Testis (tissue), 2 donors: ENCODE measurements at regions not wholly inside any gene's neighbourhood (a gene's known extent, or its start where the extent isn't known, plus 50 kb on each side); places are given as distances from the start of the nearest gene placed in this dataset.

Source experiments
- DNase-seq: peaks from one replicate; pipeline ENCODE4 v3.0.0-alpha.2; 2019
- H3K27ac ChIP-seq, 2 donors: fragments of 200-600 bp; sonication (generic); one replicate each; pipeline ENCODE4 v1.5.1; 2019
- H3K27me3 ChIP-seq: fragments of 200-600 bp; sonication (generic); one replicate; pipeline ENCODE4 v1.5.1; 2019
- H3K36me3 ChIP-seq: fragments of 200-600 bp; sonication (generic); one replicate; pipeline ENCODE4 v1.5.1; 2017; ENCODE audit warnings: low read depth; ENCODE audit errors: missing control alignments
- H3K4me1 ChIP-seq: fragments of 200-600 bp; sonication (generic); one replicate; pipeline ENCODE4 v1.5.1; 2019
- H3K4me3 ChIP-seq, 2 donors: fragments of 200-600 bp; sonication (generic); one replicate each; pipeline ENCODE4 v1.5.1; 2017 to 2019
- H3K9me3 ChIP-seq: fragments of 200-600 bp; sonication (generic); one replicate; pipeline ENCODE4 v1.5.1; 2017
- CTCF ChIP-seq, 3 experiments: fragments of 450-650 bp in 2 of 3; fragments of 200-600 bp in 1 of 3; sonication (generic) in 1 of 3; IDR thresholded peaks; one replicate each; pipeline ENCODE4 v1.5.1; 2016 to 2019; ENCODE audit warnings: antibody characterized with exemption in 3 of 3, mild to moderate bottlenecking in 2 of 3, moderate library complexity in 1 of 3
- POLR2A ChIP-seq: fragments of 450-650 bp; IDR thresholded peaks from one replicate; pipeline ENCODE4 v1.6.1; 2017; ENCODE audit warnings: antibody characterized with exemption, mild to moderate bottlenecking, moderate library complexity
- WGBS, 2 donors: methylation state at CpG; one replicate each; pipeline ENCODE4 v1.1.5; 2018; 5-methylcytosine and 5-hydroxymethylcytosine counted together
- intact Hi-C: fragments of 100-400 bp; cut with DNase I; formaldehyde crosslinking; loops from one replicate; pipeline ENCODE4 v1.15.1; 2023; ENCODE audit warnings: low total_unique reads

DNA sequence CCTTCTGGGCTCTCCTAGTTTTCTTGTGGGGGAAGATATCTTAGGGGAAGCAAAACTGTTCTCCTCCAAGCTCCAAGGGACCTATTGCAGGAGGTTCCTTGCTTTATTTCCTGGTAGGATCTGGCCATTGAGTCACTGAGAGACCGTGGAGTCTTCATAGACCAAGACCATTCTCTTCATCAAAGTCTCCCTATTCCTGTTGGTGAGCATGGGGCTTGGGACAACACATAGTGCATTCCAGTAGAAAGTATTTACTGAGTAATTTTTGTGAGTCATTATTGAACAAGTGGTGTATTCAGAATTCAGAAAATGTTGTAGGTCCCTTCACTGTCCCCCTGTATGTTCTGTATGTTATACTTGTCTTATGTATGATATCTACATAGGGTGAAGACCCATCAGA, 133.6 kb downstream of the CDH26 start:
- Histone ChIP-seq H3K36me3 (no peaks in the 10 kb centered on the region), H3K27ac (no peak overlapping the region), H3K9me3 (no peaks in the 10 kb centered on the region), H3K4me3 (no peak overlapping the region), H3K27me3 (no peaks in the 10 kb centered on the region), H3K4me1 (no peaks in the 10 kb centered on the region)
- WGBS, 2 donors: 100% methylated on average over 1 of the region's 1 CpG
- intact Hi-C loops: no loop called here
- no peak for DNase-seq
- TF ChIP-seq POLR2A (no peak), CTCF (IDR thresholded peaks at IDR 0.05) (no peak)

- DNase-seq: no peak
- no peak overlapping the region for H3K27ac ChIP-seq
- H3K4me1 ChIP-seq: no peaks in the 10 kb centered on the region
- TF ChIP-seq POLR2A (no peak), CTCF (IDR thresholded peaks at IDR 0.05) (no peak)
- H3K4me3 ChIP-seq: no peak overlapping the region
- H3K9me3 ChIP-seq: no peaks in the 10 kb centered on the region
- intact Hi-C loops: no loop called here
- no peaks in the 10 kb centered on the region for H3K27me3 ChIP-seq
- no peaks in the 10 kb centered on the region for H3K36me3 ChIP-seq
Measured at GRCh38 chr20:60092729-60093128, 134.5 kb downstream of the CDH26 start.

- no peaks in the 10 kb centered on the region for H3K36me3 ChIP-seq
- no peak overlapping the region for H3K27ac ChIP-seq
- H3K4me3 ChIP-seq: no peak overlapping the region
- TF ChIP-seq POLR2A (no peak), CTCF (IDR thresholded peaks at IDR 0.05) (no peak)
- intact Hi-C loops: no loop called here
- H3K27me3 ChIP-seq: no peaks in the 10 kb centered on the region
- H3K4me1 ChIP-seq: no peaks in the 10 kb centered on the region
- DNase-seq: no peak
- H3K9me3 ChIP-seq: no peaks in the 10 kb centered on the region
- WGBS, 2 donors: 83 to 86% methylated on average over 5 of the region's 5 CpGs
Measured at GRCh38 chr20:60095456-60095855, 137.2 kb downstream of the CDH26 start.

DNA sequence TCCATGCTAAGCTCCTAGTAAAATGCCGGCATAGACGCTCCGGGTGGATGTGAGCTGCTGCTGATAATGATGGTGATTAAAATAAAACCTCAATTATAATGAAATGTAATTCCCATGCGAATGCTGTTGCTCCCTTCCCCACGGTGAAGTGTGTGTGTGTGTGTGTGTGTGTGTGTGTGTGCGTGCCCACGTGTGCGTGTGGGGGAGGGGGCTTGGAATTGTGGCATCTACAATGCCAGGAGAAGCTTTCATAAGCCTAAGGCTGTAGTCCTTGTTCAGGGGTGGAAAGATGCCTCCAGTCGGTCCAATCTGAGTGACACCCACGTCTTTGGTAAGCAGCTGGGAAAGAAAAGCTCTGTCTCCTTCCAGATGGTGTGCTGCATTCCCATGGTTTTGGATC, 137.9 kb downstream of the CDH26 start:
- no peak for DNase-seq
- Histone ChIP-seq H3K4me3 (no peak overlapping the region), H3K27me3 (no peaks in the 10 kb centered on the region), H3K4me1 (no peaks in the 10 kb centered on the region), H3K9me3 (no peaks in the 10 kb centered on the region), H3K27ac (no peak overlapping the region), H3K36me3 (no peaks in the 10 kb centered on the region)
- 68 to 74% methylated on average over 10 of the region's 10 CpGs for WGBS, 2 donors
- TF ChIP-seq CTCF (IDR thresholded peaks at IDR 0.05) (no peak), POLR2A (no peak)
- intact Hi-C loops: no loop called here

GRCh38 chr20:60097285-60097684, 139.1 kb downstream of the CDH26 start:
- Histone ChIP-seq H3K36me3 (no peaks in the 10 kb centered on the region), H3K4me3 (no peak overlapping the region), H3K27ac (no peak overlapping the region), H3K9me3 (no peaks in the 10 kb centered on the region), H3K27me3 (no peaks in the 10 kb centered on the region), H3K4me1 (no peaks in the 10 kb centered on the region)
- no peak for DNase-seq
- TF ChIP-seq CTCF (IDR thresholded peaks at IDR 0.05): no peak
- no peak for TF ChIP-seq POLR2A
- WGBS, 2 donors: 81 to 90% methylated on average over 4 of the region's 4 CpGs
- intact Hi-C loops: no loop called here
